ENCODE measurements at regions not wholly inside any gene's neighbourhood (a gene's known extent, or its start where the extent isn't known, plus 50 kb on each side); places are given as distances from the start of the nearest gene placed in this dataset.
A peak's percentile ranks its signal among the peaks of the same experiment; 100 is the strongest.

- Histone ChIP-seq H3K27ac (replicated peaks) (no peak overlapping the region), H3K27me3 (ENCODE audit: insufficient read depth, poor library complexity, severe bottlenecking) (no peaks in the 10 kb centered on the region), H3K4me3 (replicated peaks; ENCODE audit: insufficient read depth, low read length) (no peak overlapping the region)
- DNase-seq (ENCODE audit: low read depth in 1 of 2, low spot score in 1 of 2): peak in 1 of 2 experiments; percentile 20
- no peak for TF ChIP-seq REST (IDR thresholded peaks at IDR 0.05; ENCODE audit: insufficient replicate concordance, low read depth)
- TF ChIP-seq, protein P1, sequence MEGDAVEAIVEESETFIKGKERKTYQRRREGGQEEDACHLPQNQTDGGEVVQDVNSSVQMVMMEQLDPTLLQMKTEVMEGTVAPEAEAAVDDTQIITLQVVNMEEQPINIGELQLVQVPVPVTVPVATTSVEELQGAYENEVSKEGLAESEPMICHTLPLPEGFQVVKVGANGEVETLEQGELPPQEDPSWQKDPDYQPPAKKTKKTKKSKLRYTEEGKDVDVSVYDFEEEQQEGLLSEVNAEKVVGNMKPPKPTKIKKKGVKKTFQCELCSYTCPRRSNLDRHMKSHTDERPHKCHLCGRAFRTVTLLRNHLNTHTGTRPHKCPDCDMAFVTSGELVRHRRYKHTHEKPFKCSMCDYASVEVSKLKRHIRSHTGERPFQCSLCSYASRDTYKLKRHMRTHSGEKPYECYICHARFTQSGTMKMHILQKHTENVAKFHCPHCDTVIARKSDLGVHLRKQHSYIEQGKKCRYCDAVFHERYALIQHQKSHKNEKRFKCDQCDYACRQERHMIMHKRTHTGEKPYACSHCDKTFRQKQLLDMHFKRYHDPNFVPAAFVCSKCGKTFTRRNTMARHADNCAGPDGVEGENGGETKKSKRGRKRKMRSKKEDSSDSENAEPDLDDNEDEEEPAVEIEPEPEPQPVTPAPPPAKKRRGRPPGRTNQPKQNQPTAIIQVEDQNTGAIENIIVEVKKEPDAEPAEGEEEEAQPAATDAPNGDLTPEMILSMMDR (IDR thresholded peaks at IDR 0.05; ENCODE audit: insufficient read depth, low read length): no peak
- TF ChIP-seq SPI1 (IDR thresholded peaks at IDR 0.05; ENCODE audit: borderline replicate concordance, low read depth): no peak
- no peak for TF ChIP-seq GABPA (IDR thresholded peaks at IDR 0.05; ENCODE audit: low read depth)
- TF ChIP-seq POLR2AphosphoS5 (IDR thresholded peaks at IDR 0.05; ENCODE audit: low read depth): no peak
Observed at GRCh38 chr12:68532204-68532886, 78.4 kb upstream of the RAP1B start.

GRCh38 chr12:68532887-68533248 is 77.8 kb upstream of the RAP1B start:
- no peak for DNase-seq (ENCODE audit: low read depth in 1 of 2, low spot score in 1 of 2)
- no peaks in the 10 kb centered on the region for H3K27me3 ChIP-seq (ENCODE audit: insufficient read depth, poor library complexity, severe bottlenecking)
- no peak overlapping the region for H3K4me3 ChIP-seq (replicated peaks; ENCODE audit: insufficient read depth, low read length)
- H3K27ac ChIP-seq (replicated peaks): no peak overlapping the region
- TF ChIP-seq GABPA (IDR thresholded peaks at IDR 0.05; ENCODE audit: low read depth) (no peak), POLR2AphosphoS5 (IDR thresholded peaks at IDR 0.05; ENCODE audit: low read depth) (no peak)

GRCh38 chr12:68534108-68534507 is 76.6 kb upstream of the RAP1B start:
- no peak for TF ChIP-seq POLR2AphosphoS5 (IDR thresholded peaks at IDR 0.05; ENCODE audit: low read depth)
- no peak for TF ChIP-seq SPI1 (IDR thresholded peaks at IDR 0.05; ENCODE audit: borderline replicate concordance, low read depth)
- no peak for TF ChIP-seq GABPA (IDR thresholded peaks at IDR 0.05; ENCODE audit: low read depth)
- TF ChIP-seq, protein P1 (IDR thresholded peaks at IDR 0.05; ENCODE audit: insufficient read depth, low read length): no peak
- TF ChIP-seq REST (IDR thresholded peaks at IDR 0.05; ENCODE audit: insufficient replicate concordance, low read depth): no peak

GRCh38 chr12:68536885-68537485 is 73.7 kb upstream of the RAP1B start:
- H3K4me3 ChIP-seq (replicated peaks; ENCODE audit: insufficient read depth, low read length): no peak overlapping the region
- H3K27ac ChIP-seq (replicated peaks): no peak overlapping the region
- H3K27me3 ChIP-seq (ENCODE audit: insufficient read depth, poor library complexity, severe bottlenecking): no peaks in the 10 kb centered on the region
- no peak for DNase-seq (ENCODE audit: low read depth in 1 of 2, low spot score in 1 of 2)
- peak; percentile 63; the same call in 1 of the 2 replicates for TF ChIP-seq SPI1 (IDR thresholded peaks at IDR 0.05; ENCODE audit: borderline replicate concordance, low read depth)
- TF ChIP-seq GABPA (IDR thresholded peaks at IDR 0.05; ENCODE audit: low read depth): no peak

More at GRCh38 chr12:68534108-68534507, 76.6 kb upstream of the RAP1B start:
- DNase-seq (ENCODE audit: low read depth in 1 of 2, low spot score in 1 of 2): no peak
- H3K27me3 ChIP-seq (ENCODE audit: insufficient read depth, poor library complexity, severe bottlenecking): no peaks in the 10 kb centered on the region
- H3K4me3 ChIP-seq (replicated peaks; ENCODE audit: insufficient read depth, low read length): no peak overlapping the region
- no peak overlapping the region for H3K27ac ChIP-seq (replicated peaks)
